RWPE2 (cell line): ENCODE measurements at regions not wholly inside any gene's neighbourhood (a gene's known extent, or its start where the extent isn't known, plus 50 kb on each side); places are given as distances from the start of the nearest gene placed in this dataset.

Source experiments
- ATAC-seq: fragments of 200-7000 bp; cut with Tn5 transposase; 3 replicates; pipeline ENCODE4 v1.9.1; 2021; ENCODE audit warnings: low read depth
- DNase-seq: peaks from one replicate; pipeline ENCODE4 v3.0.0-alpha.2; 2020; ENCODE audit warnings: low spot score
- H3K27ac ChIP-seq: fragments of 450-650 bp; 2 replicates; pipeline ENCODE4 v1.5.1; 2017; ENCODE audit warnings: mild to moderate bottlenecking; ENCODE audit not compliant: poor library complexity, severe bottlenecking
- H3K27me3 ChIP-seq: fragments of 250-450 bp; sonication (Bioruptor Pico); 2 replicates; pipeline ENCODE4 v1.5.1; 2021; ENCODE audit warnings: mild to moderate bottlenecking, moderate library complexity; ENCODE audit not compliant: insufficient read depth, poor library complexity, severe bottlenecking
- H3K36me3 ChIP-seq: fragments of 250-450 bp; sonication (Bioruptor Pico); 2 replicates; pipeline ENCODE4 v1.5.1; 2020; ENCODE audit warnings: low read depth, mild to moderate bottlenecking, moderate library complexity
- H3K4me1 ChIP-seq: fragments of 250-450 bp; sonication (Bioruptor Pico); 2 replicates; pipeline ENCODE4 v1.5.1; 2021; ENCODE audit warnings: mild to moderate bottlenecking, moderate library complexity; ENCODE audit not compliant: insufficient read depth, poor library complexity, severe bottlenecking
- H3K4me3 ChIP-seq: fragments of 250-450 bp; sonication (Bioruptor Pico); 2 replicates; pipeline ENCODE4 v1.5.1; 2021; ENCODE audit warnings: mild to moderate bottlenecking, moderate library complexity; ENCODE audit not compliant: severe bottlenecking
- H3K9me3 ChIP-seq: fragments of 250-450 bp; sonication (Bioruptor Pico); 2 replicates; pipeline ENCODE4 v1.5.1; 2021; ENCODE audit warnings: mild to moderate bottlenecking, moderate library complexity; ENCODE audit not compliant: severe bottlenecking
- TF ChIP-seq, protein P1 (sequence below): fragments of 450-650 bp; IDR thresholded peaks from one replicate; pipeline ENCODE4 v1.5.1; 2017; ENCODE audit warnings: mild to moderate bottlenecking, moderate library complexity; ENCODE audit not compliant: poor library complexity, severe bottlenecking

DNA sequence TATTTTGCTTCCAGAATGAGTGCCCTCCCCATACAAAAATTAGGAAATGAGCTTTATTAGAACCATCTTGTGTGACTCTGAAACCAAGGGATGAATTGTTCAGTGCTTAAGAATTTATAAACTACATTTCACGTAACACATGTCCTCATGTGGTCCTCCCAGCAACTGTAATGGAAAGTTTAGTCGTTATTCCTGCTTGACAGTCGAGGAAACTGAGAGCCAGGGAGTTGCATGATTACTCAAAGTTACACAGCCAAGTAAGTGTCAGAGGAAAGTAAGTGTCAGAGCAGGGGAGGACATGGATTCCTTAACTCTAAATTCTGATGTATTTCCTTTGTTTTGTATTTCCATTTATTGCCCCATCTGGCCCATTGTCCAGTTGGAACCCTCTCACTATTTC is 453.9 kb downstream of the FUT8 start:
- no peak overlapping the region for H3K27ac ChIP-seq
- H3K9me3 ChIP-seq, result no peaks in the 10 kb centered on the region
- H3K4me1 ChIP-seq, result no peaks in the 10 kb centered on the region
- DNase-seq (no peak), ATAC-seq (no peak)
- H3K36me3 ChIP-seq, result no peaks in the 10 kb centered on the region
- no peak overlapping the region for H3K4me3 ChIP-seq
- peaks cover 6% of the 10 kb centered on the region for H3K27me3 ChIP-seq
- TF ChIP-seq, protein P1, sequence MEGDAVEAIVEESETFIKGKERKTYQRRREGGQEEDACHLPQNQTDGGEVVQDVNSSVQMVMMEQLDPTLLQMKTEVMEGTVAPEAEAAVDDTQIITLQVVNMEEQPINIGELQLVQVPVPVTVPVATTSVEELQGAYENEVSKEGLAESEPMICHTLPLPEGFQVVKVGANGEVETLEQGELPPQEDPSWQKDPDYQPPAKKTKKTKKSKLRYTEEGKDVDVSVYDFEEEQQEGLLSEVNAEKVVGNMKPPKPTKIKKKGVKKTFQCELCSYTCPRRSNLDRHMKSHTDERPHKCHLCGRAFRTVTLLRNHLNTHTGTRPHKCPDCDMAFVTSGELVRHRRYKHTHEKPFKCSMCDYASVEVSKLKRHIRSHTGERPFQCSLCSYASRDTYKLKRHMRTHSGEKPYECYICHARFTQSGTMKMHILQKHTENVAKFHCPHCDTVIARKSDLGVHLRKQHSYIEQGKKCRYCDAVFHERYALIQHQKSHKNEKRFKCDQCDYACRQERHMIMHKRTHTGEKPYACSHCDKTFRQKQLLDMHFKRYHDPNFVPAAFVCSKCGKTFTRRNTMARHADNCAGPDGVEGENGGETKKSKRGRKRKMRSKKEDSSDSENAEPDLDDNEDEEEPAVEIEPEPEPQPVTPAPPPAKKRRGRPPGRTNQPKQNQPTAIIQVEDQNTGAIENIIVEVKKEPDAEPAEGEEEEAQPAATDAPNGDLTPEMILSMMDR, result no peak

DNA sequence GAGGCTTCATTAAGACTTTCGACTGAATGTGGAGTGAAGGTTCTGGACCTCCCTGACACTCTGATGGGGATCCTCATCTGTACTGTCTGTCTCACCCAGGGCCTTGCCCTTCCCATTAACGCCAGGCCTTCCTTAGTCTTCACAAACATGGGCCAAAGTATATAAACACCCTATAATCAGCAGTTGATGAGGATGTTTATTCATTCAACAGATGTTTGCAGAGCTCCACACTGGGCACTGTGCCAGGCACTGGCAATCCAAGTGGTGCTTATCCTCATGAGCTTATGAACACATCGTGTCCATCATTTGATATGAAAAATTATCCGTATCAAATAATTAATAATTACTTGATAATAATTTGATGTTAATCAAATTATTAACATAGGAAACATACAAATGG is 454.4 kb downstream of the FUT8 start:
- Histone ChIP-seq H3K36me3 (no peaks in the 10 kb centered on the region), H3K9me3 (no peaks in the 10 kb centered on the region), H3K27ac (no peak overlapping the region), H3K4me3 (no peak overlapping the region), H3K27me3 (peaks cover 6% of the 10 kb centered on the region), H3K4me1 (no peaks in the 10 kb centered on the region)
- DNase-seq (no peak), ATAC-seq (no peak)
- TF ChIP-seq, protein P1, result no peak

DNA sequence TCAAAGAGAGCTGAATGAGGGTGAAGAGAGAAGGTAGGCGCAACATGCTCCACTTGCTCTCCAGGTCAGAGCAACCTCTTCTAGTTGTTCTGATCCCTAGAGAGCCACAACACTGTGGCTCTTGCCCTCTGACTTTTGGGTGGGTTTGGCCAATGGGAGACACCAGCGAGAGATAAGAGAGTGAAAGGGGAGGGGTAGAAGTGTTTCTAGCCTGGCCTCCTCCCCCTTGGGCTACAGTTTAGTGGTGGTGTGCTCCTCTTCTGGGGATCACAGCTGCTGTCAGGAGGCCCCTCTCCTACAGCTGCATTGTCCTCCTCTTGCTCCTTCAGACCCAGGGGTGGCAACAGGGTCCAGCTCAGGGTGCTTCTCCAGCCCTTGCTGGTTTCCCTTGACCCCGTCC is 454.8 kb downstream of the FUT8 start:
- Histone ChIP-seq H3K9me3 (no peaks in the 10 kb centered on the region), H3K4me3 (no peak overlapping the region), H3K27ac (no peak overlapping the region), H3K36me3 (no peaks in the 10 kb centered on the region), H3K4me1 (no peaks in the 10 kb centered on the region), H3K27me3 (peaks cover 6% of the 10 kb centered on the region)
- ATAC-seq (no peak), DNase-seq (no peak)
- TF ChIP-seq, protein P1, result no peak

DNA sequence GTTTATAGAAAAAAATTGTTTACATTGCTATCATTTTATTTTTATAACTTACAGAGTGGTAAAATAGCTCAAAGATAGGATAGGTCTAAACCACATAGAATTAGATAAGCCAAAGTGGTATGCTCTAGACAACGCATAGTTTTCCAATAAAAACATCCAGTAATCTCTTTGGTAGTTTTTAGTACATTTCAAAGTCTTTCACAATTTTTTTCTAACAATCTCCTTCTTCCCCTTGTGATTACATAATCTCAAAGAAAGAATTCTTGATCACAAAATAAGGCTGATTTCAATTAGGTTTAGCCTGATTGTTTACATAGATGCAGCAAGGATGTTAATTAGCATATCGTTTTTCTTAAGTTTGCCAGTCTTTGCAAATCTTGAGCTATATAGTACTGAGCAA is 460.0 kb downstream of the FUT8 start:
- TF ChIP-seq, protein P1, result no peak
- peaks cover 24% of the 10 kb centered on the region for H3K27me3 ChIP-seq

DNA sequence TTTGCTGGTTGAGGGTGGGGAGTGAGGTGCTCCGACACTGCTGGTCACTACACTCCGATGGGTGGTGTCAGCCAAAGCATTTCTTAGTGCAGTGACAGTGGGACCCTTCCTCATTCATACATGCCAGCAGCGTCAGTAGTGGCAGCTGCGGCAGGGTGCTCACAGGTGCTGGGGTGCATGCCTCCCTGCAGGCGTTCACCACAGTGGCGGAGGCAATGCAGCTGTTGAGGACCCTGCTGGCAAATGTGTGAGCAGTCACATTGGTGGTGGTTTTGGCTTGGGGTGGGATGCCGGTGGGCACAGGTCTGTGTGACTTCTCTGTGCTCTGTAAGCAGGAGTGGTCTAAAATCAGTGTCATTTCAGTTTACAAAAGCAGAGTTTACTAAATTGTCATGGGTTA is 464.6 kb downstream of the FUT8 start:
- Histone ChIP-seq H3K4me3 (no peak overlapping the region), H3K27me3 (peaks cover 24% of the 10 kb centered on the region)

More for the DNA sequence above, 460.0 kb downstream of the FUT8 start:
- Histone ChIP-seq H3K36me3 (no peaks in the 10 kb centered on the region), H3K4me1 (no peaks in the 10 kb centered on the region), H3K27ac (no peak overlapping the region), H3K4me3 (no peak overlapping the region), H3K9me3 (peaks cover 5% of the 10 kb centered on the region)
- DNase-seq (no peak), ATAC-seq (no peak)

More for the DNA sequence above, 464.6 kb downstream of the FUT8 start:
- H3K9me3 ChIP-seq, result peaks cover 5% of the 10 kb centered on the region
- no peak for DNase-seq
- ATAC-seq, result no peak
- no peak overlapping the region for H3K27ac ChIP-seq
- TF ChIP-seq, protein P1, result no peak
- H3K36me3 ChIP-seq, result no peaks in the 10 kb centered on the region
- no peaks in the 10 kb centered on the region for H3K4me1 ChIP-seq
